AG20443 (cell line): ENCODE measurements at regions not wholly inside any gene's neighbourhood (a gene's known extent, or its start where the extent isn't known, plus 50 kb on each side); places are given as distances from the start of the nearest gene placed in this dataset.

Experiments used
- DNase-seq: peaks from one replicate; pipeline ENCODE4 v3.0.0; 2012; ENCODE audit warnings: low spot score, mixed read lengths

GRCh38 chr3:8825153-8825825 is 55.9 kb upstream of the OXTR start:
- DNase-seq: no peak

- DNase-seq: no peak
Observed at GRCh38 chr3:8824238-8824637, 54.8 kb upstream of the OXTR start.

GRCh38 chr3:8822141-8822540 is 52.7 kb upstream of the OXTR start:
- peak; percentile 41 for DNase-seq
